T-helper 2 cell treated with Interferon-gamma antibody and Interleukin-4, amounts not matched to agents 100 ng/mL and 5 ng/mL, for 36 hours (primary cell): ENCODE measurements at regions not wholly inside any gene's neighbourhood (a gene's known extent, or its start where the extent isn't known, plus 50 kb on each side); places are given as distances from the start of the nearest gene placed in this dataset.
"Not testable (repeated sequence)": the region's sequence is repeated elsewhere in the genome, so short reads cannot be mapped to it uniquely, and the experiment has no call there.

ENCODE experiments used
- intact Hi-C: fragments of 100-400 bp; cut with micrococcal nuclease; formaldehyde crosslinking; loops from one replicate; pipeline ENCODE4 v1.15.1; 2023

- intact Hi-C loops, result not testable (repeated sequence)
These were observed 822.7 kb upstream of the SLC39A10 start for GRCh38 chr2:194834371-194834770.

GRCh38 chr2:194826241-194826640 lies 830.8 kb upstream of the SLC39A10 start:
- intact Hi-C loops, result no loop called here

- intact Hi-C loops, result no loop called here
These were observed 832.6 kb upstream of the SLC39A10 start for GRCh38 chr2:194824450-194824849.

GRCh38 chr2:194822657-194823056 lies 834.4 kb upstream of the SLC39A10 start:
- intact Hi-C loops, result no loop called here

GRCh38 chr2:194822097-194822496 lies 834.9 kb upstream of the SLC39A10 start:
- intact Hi-C loops, result no loop called here

GRCh38 chr2:194819367-194819766 lies 837.7 kb upstream of the SLC39A10 start:
- intact Hi-C loops, result no loop called here

GRCh38 chr2:194815475-194815874 lies 841.6 kb upstream of the SLC39A10 start:
- intact Hi-C loops, result no loop called here

GRCh38 chr2:194802589-194802988 lies 854.4 kb upstream of the SLC39A10 start:
- intact Hi-C loops, result no loop called here

GRCh38 chr2:194787071-194787470 lies 870.0 kb upstream of the SLC39A10 start:
- intact Hi-C loops, result not testable (repeated sequence)

GRCh38 chr2:194771394-194771793 lies 885.6 kb upstream of the SLC39A10 start:
- intact Hi-C loops, result not testable (repeated sequence)

- intact Hi-C loops, result no loop called here
These were observed 888.0 kb upstream of the SLC39A10 start for GRCh38 chr2:194769030-194769429.

GRCh38 chr2:194765723-194766122 lies 891.3 kb upstream of the SLC39A10 start:
- intact Hi-C loops, result no loop called here

- intact Hi-C loops, result no loop called here
These were observed 906.1 kb upstream of the SLC39A10 start for GRCh38 chr2:194750926-194751325.

GRCh38 chr2:194745557-194746146 lies 911.4 kb upstream of the SLC39A10 start:
- intact Hi-C loops, result no loop called here

- intact Hi-C loops, result no loop called here
These were observed 914.3 kb upstream of the SLC39A10 start for GRCh38 chr2:194742706-194743105.

GRCh38 chr2:194739217-194739616 lies 917.8 kb upstream of the SLC39A10 start:
- intact Hi-C loops, result no loop called here

GRCh38 chr2:194735837-194736542 lies 921.0 kb upstream of the SLC39A10 start:
- intact Hi-C loops, result no loop called here

- intact Hi-C loops, result no loop called here
These were observed 926.8 kb upstream of the SLC39A10 start for GRCh38 chr2:194730266-194730665.

GRCh38 chr2:194725169-194725568 lies 931.9 kb upstream of the SLC39A10 start:
- intact Hi-C loops, result loop anchor here (5.0 kb wide), 1 partner anchor 1227 kb away; no protein-coding TSS in a partner anchor

- intact Hi-C loops, result no loop called here
These were observed 933.6 kb upstream of the SLC39A10 start for GRCh38 chr2:194723446-194723845.

GRCh38 chr2:194721227-194721626 lies 935.8 kb upstream of the SLC39A10 start:
- intact Hi-C loops, result no loop called here

GRCh38 chr2:194720462-194720861 lies 936.6 kb upstream of the SLC39A10 start:
- intact Hi-C loops, result no loop called here

- intact Hi-C loops, result no loop called here
These were observed 938.1 kb upstream of the SLC39A10 start for GRCh38 chr2:194718881-194719280.
